ENCODE measurements at regions not wholly inside any gene's neighbourhood (a gene's known extent, or its start where the extent isn't known, plus 50 kb on each side); places are given as distances from the start of the nearest gene placed in this dataset.

GRCh38 chr2:138906549-138906948, 126.4 kb upstream of the NXPH2 start:
- Histone ChIP-seq H3K9me3 (ENCODE audit: control insufficient read depth in 4 of 4, low read length in 3 of 4) (peaks cover 0 to 3% (median 0%) of the 10 kb centered on the region in 4 donors), H3K27ac (ENCODE audit: low read depth in 1 of 2, low read length in 2 of 2) (no peak overlapping the region), H3K36me3 (ENCODE audit: control insufficient read depth in 4 of 4, insufficient read depth in 3 of 4, low read depth in 1 of 4, low read length in 3 of 4) (no peaks in the 10 kb centered on the region), H3K9ac (ENCODE audit: low read depth in 1 of 2, low read length in 2 of 2) (no peak overlapping the region), H3K4me1 (ENCODE audit: control insufficient read depth in 4 of 4, insufficient read depth in 4 of 4, low read length in 3 of 4) (no peaks in the 10 kb centered on the region), H3K4me3 (ENCODE audit: low read depth in 1 of 3, low read length in 3 of 3) (no peak overlapping the region), H3K27me3 (ENCODE audit: control insufficient read depth in 4 of 4, insufficient read depth in 4 of 4, low read length in 3 of 4) (no peaks in the 10 kb centered on the region)
- DNase-seq (ENCODE audit: low spot score) = no peak
- WGBS = 93% methylated on average over 2 of the region's 2 CpGs
- no peak for TF ChIP-seq CTCF (IDR thresholded peaks at IDR 0.05; ENCODE audit: low read depth, low read length, missing input control)
- TF ChIP-seq JUND (IDR thresholded peaks at IDR 0.05) = no peak
- TF ChIP-seq NR2F2 (IDR thresholded peaks at IDR 0.05) = no peak
- no peak for TF ChIP-seq SP1 (IDR thresholded peaks at IDR 0.05)

GRCh38 chr2:138902239-138902871, 122.2 kb upstream of the NXPH2 start:
- no peak for DNase-seq (ENCODE audit: low spot score)
- Histone ChIP-seq H3K27ac (ENCODE audit: low read depth in 1 of 2, low read length in 2 of 2) (no peak overlapping the region), H3K9me3 (ENCODE audit: control insufficient read depth in 4 of 4, low read length in 3 of 4) (peaks cover 0 to 3% (median 0%) of the 10 kb centered on the region in 4 donors), H3K36me3 (ENCODE audit: control insufficient read depth in 4 of 4, insufficient read depth in 3 of 4, low read depth in 1 of 4, low read length in 3 of 4) (no peaks in the 10 kb centered on the region), H3K4me3 (ENCODE audit: low read depth in 1 of 3, low read length in 3 of 3) (no peak overlapping the region), H3K4me1 (ENCODE audit: control insufficient read depth in 4 of 4, insufficient read depth in 4 of 4, low read length in 3 of 4) (no peaks in the 10 kb centered on the region), H3K27me3 (ENCODE audit: control insufficient read depth in 4 of 4, insufficient read depth in 4 of 4, low read length in 3 of 4) (no peaks in the 10 kb centered on the region), H3K9ac (ENCODE audit: low read depth in 1 of 2, low read length in 2 of 2) (no peak overlapping the region)
- 89% methylated on average over 29 of the region's 29 CpGs for WGBS
- TF ChIP-seq SP1 (IDR thresholded peaks at IDR 0.05) (no peak), TAF1 (conservative IDR thresholded peaks at IDR 0.05) (no peak), JUND (IDR thresholded peaks at IDR 0.05) (no peak), CTCF (IDR thresholded peaks at IDR 0.05; ENCODE audit: low read depth, low read length, missing input control) (no peak), RAD21 (IDR thresholded peaks at IDR 0.05) (no peak), GABPA (IDR thresholded peaks at IDR 0.05 in 1 of 2, conservative IDR thresholded peaks at IDR 0.05 in 1 of 2) (no peak), RXRA (IDR thresholded peaks at IDR 0.05) (no peak), FOXA2 (IDR thresholded peaks at IDR 0.05) (no peak)

- no peaks in the 10 kb centered on the region for H3K27me3 ChIP-seq (ENCODE audit: control insufficient read depth in 4 of 4, insufficient read depth in 4 of 4, low read length in 3 of 4)
- no peak overlapping the region for H3K27ac ChIP-seq (ENCODE audit: low read depth in 1 of 2, low read length in 2 of 2)
- DNase-seq (ENCODE audit: low spot score) = no peak
- H3K9me3 ChIP-seq (ENCODE audit: control insufficient read depth in 4 of 4, low read length in 3 of 4) = peaks cover 0 to 3% (median 0%) of the 10 kb centered on the region in 4 donors
- TF ChIP-seq GABPA (IDR thresholded peaks at IDR 0.05 in 1 of 2, conservative IDR thresholded peaks at IDR 0.05 in 1 of 2) = no peak
- no peak for TF ChIP-seq FOXA1 (IDR thresholded peaks at IDR 0.05)
- no peak for TF ChIP-seq ATF3 (IDR thresholded peaks at IDR 0.05)
- no peak for TF ChIP-seq NR2F2 (IDR thresholded peaks at IDR 0.05)
- no peak for TF ChIP-seq RAD21 (IDR thresholded peaks at IDR 0.05)
- 89% methylated on average over 11 of the region's 11 CpGs for WGBS
- H3K9ac ChIP-seq (ENCODE audit: low read depth in 1 of 2, low read length in 2 of 2) = no peak overlapping the region
- no peaks in the 10 kb centered on the region for H3K4me1 ChIP-seq (ENCODE audit: control insufficient read depth in 4 of 4, insufficient read depth in 4 of 4, low read length in 3 of 4)
- H3K4me3 ChIP-seq (ENCODE audit: low read depth in 1 of 3, low read length in 3 of 3) = no peak overlapping the region
- H3K36me3 ChIP-seq (ENCODE audit: control insufficient read depth in 4 of 4, insufficient read depth in 3 of 4, low read depth in 1 of 4, low read length in 3 of 4) = no peaks in the 10 kb centered on the region
Measured at GRCh38 chr2:138901530-138901929, 121.3 kb upstream of the NXPH2 start.

Measured in liver (tissue), 8 donors.